ENCODE measurements at regions not wholly inside any gene's neighbourhood (a gene's known extent, or its start where the extent isn't known, plus 50 kb on each side); places are given as distances from the start of the nearest gene placed in this dataset.
A peak's percentile ranks its signal among the peaks of the same experiment; 100 is the strongest.
"Not testable (repeated sequence)": the region's sequence is repeated elsewhere in the genome, so short reads cannot be mapped to it uniquely, and the experiment has no call there.

- no peak for DNase-seq
Measured at GRCh38 chr16:85204242-85205010, 92.2 kb upstream of the CIBAR2 start.

GRCh38 chr16:85205257-85205656 lies 93.0 kb upstream of the CIBAR2 start:
- DNase-seq: not testable (repeated sequence)

DNA sequence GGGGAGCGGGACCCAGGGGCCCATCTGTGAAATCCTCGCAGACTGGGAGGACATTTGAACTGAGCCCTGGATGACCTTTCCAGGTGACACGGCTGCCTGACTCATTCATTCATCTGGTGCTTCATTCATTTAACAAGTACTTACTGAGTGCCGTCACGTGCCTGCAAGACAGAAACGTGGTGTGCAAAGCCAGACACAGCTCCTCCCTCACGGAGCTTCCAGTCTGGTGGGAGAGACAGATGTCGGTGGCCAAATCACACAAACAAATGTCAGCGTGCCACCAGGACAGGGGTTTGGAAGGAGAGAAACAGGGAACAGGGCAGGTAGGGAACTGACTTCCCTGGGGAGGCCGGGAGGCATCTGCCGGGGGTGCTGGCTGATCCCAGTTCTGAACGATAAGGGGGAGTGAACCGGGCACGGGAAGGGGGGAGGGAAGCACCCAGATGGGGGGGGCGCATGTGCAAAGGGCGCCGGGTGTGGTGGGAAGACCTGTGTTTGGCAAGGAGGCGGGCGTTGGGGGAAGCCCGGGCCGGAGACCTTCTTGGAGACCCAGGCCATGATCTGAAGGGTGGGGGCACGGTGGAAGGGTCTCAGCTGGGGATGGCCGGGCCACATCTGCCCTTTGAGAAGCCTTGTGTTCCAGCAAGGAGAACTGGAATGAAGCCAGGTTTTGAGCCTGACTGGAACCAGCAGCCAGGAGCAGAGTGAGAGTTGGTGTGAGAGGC lies 93.6 kb upstream of the CIBAR2 start:
- DNase-seq: peak; percentile 50

- DNase-seq: peak; percentile 89
Measured at GRCh38 chr16:85206472-85207356, 94.4 kb upstream of the CIBAR2 start.

DNA sequence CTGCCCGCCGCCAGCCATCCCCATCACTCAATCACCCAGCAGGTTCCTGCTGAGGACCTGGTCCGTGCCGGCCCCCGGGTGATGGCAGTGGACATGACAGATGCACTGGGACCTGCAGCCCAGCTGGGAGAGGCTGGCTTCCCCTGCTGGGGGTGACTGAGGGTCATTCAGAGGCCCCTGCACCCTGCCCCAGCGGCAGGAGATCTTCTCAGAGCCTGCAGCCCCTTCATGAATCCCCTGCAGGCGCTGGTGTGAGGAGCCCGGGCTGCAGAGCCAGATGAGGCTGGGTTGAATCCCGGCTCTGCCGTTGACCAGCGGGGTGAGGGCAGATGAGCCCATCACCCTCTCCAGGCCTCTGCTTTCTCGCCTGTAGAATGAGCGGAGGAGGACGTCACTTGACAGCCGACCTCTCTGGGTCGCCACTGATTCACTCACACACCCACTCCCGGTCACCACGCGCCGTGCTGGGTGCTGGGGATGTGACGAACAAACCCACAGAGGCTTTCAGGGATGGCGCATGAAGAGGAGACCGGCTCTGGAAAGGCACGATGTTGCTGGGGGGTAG lies 95.2 kb upstream of the CIBAR2 start:
- no peak for DNase-seq

DNA sequence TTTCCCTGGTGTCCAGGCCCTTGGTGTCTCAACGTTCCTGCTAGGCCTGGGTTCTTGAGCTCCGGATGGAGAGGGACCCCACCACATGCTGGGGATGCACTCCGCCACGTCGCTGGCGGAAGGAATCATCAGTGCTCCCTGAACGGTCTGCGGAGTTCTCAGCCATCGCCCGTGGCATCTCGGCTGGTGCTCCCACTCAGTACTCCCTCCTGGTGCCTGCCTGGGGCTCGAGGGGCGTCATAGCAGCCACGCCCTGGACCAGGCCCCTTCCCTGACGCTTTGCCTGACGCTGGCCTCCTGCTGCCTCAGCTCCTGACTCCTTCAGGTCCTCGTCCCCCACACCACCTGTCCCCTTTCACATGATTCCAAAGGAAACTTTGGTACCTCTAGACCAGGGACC lies 95.9 kb upstream of the CIBAR2 start:
- no peak for DNase-seq

GRCh38 chr16:85208643-85209520 lies 96.6 kb upstream of the CIBAR2 start:
- DNase-seq: no peak

DNA sequence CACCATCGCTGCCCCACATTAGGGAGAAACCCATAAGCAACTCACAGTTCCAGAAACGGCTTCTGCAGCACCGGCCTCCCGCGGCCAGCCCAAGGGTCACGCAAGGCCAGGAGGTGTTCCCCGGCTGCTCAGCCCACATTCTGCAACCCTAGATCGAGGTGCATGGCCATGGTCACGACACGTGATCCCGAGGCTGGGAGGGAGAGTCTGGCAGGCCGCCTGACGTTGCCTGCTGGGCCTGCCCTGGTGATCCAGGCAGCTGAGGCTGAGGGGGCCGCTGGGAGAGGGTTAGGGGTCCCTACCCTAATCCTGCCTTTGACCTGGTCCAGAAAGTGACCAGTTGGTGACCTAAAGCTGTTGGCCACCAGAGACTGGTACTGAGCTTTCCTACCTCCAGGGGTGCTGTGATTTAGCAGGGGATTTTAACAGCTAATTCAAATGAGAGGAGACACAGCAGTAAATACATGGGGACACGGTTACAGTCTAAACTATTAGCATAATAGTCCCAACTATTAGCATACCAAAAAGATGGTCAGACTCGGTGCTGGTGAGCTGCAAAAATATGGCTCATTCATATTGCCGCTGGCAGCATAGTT lies 97.4 kb upstream of the CIBAR2 start:
- DNase-seq: peak; percentile 31

DNA sequence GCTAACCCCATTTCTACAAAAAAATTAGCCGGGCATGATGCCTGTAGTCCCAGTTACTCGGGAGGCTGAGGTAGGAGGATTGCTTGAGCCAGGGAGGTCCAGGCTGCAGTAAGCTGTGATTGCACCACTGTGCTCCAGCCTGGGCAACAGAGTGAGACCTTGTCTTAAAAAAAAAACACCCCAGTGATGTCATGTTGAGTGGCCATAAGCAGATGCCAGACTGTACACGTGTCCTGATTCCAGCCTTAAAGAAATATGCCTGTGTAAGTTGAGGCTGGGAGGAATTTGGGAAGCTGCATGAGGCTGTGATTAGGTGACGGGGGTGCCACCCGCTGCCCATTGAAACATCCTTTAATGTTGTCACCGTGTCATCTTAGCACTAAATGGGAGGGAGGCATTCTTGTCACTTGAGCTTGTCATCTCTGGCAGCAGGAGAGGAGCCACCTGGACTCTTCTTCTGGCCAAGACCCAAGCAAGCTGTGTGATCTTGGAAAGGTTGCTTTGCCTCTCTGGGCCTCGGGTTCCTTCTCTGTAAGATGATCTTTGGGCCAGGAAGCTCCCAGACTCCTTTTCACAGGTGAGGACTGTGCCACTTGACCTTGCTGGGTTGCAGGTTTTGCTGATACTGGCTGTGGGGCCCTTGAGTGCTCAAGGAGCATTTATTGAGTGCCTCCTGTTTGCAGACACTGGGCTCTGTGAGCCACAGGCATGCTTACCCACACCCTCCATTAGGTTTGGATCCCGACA lies 98.3 kb upstream of the CIBAR2 start:
- DNase-seq: no peak

GRCh38 chr16:85211271-85211801 lies 99.1 kb upstream of the CIBAR2 start:
- DNase-seq: no peak

DNA sequence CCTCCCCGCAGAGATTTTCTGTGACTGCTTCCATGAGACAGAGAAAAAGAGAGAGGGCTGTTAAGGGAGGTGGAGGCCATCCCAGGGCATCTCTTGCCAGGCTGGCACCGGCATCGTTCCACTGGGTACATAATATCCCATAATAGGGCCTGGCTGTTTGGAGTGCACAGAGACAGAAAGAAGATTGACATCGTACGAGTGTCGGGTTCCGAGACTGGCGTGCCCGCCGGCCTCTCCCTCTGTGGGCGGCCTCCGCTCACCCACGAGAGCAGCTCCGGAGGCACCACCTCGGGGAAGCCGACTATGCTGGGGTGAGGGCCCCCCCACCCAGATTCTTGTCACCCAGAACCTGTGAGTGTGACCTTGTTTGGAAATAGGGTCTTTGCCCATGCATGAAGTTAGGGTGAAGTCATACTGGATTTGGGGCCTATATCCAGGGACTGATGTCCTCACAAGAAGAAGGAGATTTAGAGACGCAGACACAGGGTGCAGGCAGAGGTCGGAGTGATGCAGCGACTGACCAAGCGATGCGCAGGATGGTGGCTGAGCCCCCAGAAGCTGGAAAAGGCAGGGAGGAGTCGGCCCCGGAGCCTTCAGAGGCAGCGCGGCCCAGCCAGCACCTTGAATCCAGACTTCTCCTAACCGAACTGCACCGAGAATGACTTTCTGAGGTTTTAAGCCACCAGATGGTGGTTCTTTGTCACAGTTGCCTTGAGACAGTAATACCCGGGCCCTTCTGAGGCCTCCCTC lies 101.8 kb upstream of the CIBAR2 start:
- DNase-seq: no peak

- DNase-seq: no peak
Measured at GRCh38 chr16:85215478-85216118, 103.3 kb upstream of the CIBAR2 start.

- no peak for DNase-seq
Measured at GRCh38 chr16:85216522-85217375, 104.5 kb upstream of the CIBAR2 start.

DNA sequence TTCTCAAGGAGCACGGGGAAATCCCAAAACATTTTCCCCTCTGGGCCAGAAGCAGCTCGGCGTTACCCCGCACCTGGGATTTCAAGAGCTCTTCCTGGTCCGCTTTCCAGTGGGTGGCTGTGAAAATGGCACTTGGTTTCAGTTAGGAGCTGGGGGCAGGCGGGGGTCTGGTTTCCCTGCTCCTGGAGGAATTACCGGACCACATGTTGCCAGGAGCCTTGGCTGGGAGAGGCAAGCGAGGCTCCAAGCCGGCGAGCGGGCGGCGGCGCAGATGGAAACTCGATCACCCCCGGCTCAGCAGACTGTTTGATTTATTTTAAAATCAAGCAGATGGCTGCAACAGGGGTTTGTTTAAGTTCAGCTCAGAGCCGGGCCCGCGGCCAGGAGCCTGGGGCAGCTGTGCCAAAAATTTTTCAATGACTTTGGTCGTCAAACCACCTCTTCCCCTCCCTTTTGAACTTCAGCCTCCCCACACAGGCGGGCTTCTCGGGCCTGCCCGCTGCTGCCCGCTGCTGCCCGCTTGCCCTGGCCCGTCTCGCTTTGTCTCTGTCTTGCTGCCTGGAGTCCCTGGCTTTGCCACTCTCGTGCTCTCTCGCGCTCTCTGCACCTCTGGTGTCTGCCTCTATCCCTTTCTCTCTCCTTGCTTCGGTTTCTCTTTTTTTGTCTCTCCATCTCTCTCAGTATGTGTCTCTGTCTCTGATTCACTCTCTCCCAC lies 108.0 kb upstream of the CIBAR2 start:
- peak; percentile 95 for DNase-seq

GRCh38 chr16:85220964-85221731 lies 108.9 kb upstream of the CIBAR2 start:
- DNase-seq: peak; percentile 73

DNA sequence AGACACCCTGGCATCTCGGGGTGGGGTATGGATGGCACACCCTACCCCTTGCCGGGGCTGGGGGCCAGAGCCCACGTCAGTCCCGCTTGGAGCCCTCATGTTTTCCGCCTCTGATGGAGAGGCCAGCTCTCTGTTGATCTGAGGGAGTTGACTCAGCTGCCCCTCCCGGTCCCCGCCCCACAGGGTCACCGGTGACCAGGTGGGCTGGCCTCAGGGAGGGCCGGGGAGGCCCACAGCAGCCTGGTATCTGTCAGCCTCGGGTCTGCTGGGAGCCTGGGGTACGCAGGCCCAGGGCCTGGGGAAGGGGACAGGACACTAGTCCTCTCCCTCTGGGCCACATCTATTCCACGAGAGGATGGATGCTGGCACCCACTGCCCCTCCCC lies 109.5 kb upstream of the CIBAR2 start:
- DNase-seq: no peak

Measured in right hindlimb (tissue), 1 donor.